ENCODE measurements at regions not wholly inside any gene's neighbourhood (a gene's known extent, or its start where the extent isn't known, plus 50 kb on each side); places are given as distances from the start of the nearest gene placed in this dataset.

DNA sequence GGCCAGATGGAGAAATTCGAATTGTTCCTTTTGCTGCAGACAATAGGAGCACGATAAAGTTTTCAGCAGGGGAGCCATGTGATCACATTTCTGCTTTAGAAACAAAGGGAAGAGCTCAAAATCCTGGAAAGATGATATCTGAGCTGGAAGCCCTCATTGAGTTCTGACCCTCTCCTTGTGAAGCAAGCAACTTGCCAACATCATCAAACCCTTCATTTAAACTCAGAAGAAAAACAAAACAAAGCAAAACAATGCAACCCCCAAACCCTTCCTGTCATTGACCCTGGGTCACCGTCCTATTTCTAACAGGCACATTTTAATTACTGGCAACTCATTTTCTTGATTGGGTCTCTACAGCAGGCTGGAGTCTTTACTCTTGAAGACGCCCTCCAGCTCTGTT is 198.3 kb upstream of the ZNF32 start:
- TF ChIP-seq EZH2 (IDR thresholded peaks at IDR 0.05) (no peak), TCF7L2 (IDR thresholded peaks at IDR 0.05; ENCODE audit: borderline replicate concordance, extremely low read depth, insufficient read depth, insufficient read length) (no peak), ZNF274 (IDR thresholded peaks at IDR 0.05; ENCODE audit: low read depth, low read length) (no peak), POLR2A (IDR thresholded peaks at IDR 0.05; ENCODE audit: borderline replicate concordance, extremely low read depth, insufficient read depth, insufficient read length) (no peak), CBX3 (IDR thresholded peaks at IDR 0.05; ENCODE audit: low read depth) (no peak), ZFX (IDR thresholded peaks at IDR 0.05) (no peak), CEBPB (IDR thresholded peaks at IDR 0.05; ENCODE audit: low read depth) (no peak), ELF1 (IDR thresholded peaks at IDR 0.05; ENCODE audit: borderline replicate concordance, low read depth) (no peak)
- TF ChIP-seq, protein P1, sequence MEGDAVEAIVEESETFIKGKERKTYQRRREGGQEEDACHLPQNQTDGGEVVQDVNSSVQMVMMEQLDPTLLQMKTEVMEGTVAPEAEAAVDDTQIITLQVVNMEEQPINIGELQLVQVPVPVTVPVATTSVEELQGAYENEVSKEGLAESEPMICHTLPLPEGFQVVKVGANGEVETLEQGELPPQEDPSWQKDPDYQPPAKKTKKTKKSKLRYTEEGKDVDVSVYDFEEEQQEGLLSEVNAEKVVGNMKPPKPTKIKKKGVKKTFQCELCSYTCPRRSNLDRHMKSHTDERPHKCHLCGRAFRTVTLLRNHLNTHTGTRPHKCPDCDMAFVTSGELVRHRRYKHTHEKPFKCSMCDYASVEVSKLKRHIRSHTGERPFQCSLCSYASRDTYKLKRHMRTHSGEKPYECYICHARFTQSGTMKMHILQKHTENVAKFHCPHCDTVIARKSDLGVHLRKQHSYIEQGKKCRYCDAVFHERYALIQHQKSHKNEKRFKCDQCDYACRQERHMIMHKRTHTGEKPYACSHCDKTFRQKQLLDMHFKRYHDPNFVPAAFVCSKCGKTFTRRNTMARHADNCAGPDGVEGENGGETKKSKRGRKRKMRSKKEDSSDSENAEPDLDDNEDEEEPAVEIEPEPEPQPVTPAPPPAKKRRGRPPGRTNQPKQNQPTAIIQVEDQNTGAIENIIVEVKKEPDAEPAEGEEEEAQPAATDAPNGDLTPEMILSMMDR (IDR thresholded peaks at IDR 0.05 in 2 of 3, conservative IDR thresholded peaks at IDR 0.05 in 1 of 3; ENCODE audit: borderline replicate concordance in 1 of 3, insufficient read depth in 1 of 3, low read depth in 2 of 3, low read length in 2 of 3): no peak

Measured in HCT116 (cell line).